GM12878 (cell line): ENCODE measurements at regions not wholly inside any gene's neighbourhood (a gene's known extent, or its start where the extent isn't known, plus 50 kb on each side); places are given as distances from the start of the nearest gene placed in this dataset.

Experiments used
- BHLHE40 ChIP-seq, 2 experiments: fragments of 450-650 bp in 1 of 2; IDR thresholded peaks; 2 replicates each; pipeline ENCODE4 v1.6.1; 2011 to 2017; ENCODE audit warnings: low read depth in 2 of 2, borderline replicate concordance in 1 of 2, improper control_type of control experiment in 1 of 2, low read length in 1 of 2, mild to moderate bottlenecking in 1 of 2
- CEBPB ChIP-seq, 2 experiments: fragments of 150-350 bp in 1 of 2; IDR thresholded peaks; 2 replicates each; pipeline ENCODE4 v1.6.1; 2012 to 2014; ENCODE audit warnings: low read depth in 2 of 2, low read length in 2 of 2, borderline replicate concordance in 1 of 2, inconsistent platforms in 1 of 2
- CTCF ChIP-seq, 3 experiments: IDR thresholded peaks in 2 of 3; conservative IDR thresholded peaks in 1 of 3; 2 replicates each; pipeline ENCODE4 v1.5.1; 2011; ENCODE audit warnings: low read depth in 3 of 3, low read length in 3 of 3, mild to moderate bottlenecking in 3 of 3, control low read depth in 2 of 3, moderate library complexity in 2 of 3, inconsistent platforms in 1 of 3, mixed read lengths in 1 of 3; ENCODE audit not compliant: control insufficient read depth in 2 of 3, insufficient read depth in 1 of 3; ENCODE audit errors: extremely low read depth in 1 of 3
- ESRRA ChIP-seq: IDR thresholded peaks from 2 replicates; pipeline ENCODE4 v1.6.1; 2012; ENCODE audit warnings: mild to moderate bottlenecking, low read length, improper control_type of control experiment
- EZH2 ChIP-seq: IDR thresholded peaks from 2 replicates; pipeline ENCODE4 v1.6.1; 2012; ENCODE audit warnings: low read depth, mild to moderate bottlenecking, control low read depth, inconsistent platforms, low read length, borderline replicate concordance; ENCODE audit not compliant: control insufficient read depth
- HCFC1 ChIP-seq: fragments of 150-350 bp; IDR thresholded peaks from 2 replicates; pipeline ENCODE4 v1.6.1; 2014; ENCODE audit warnings: low read length
- HDGF ChIP-seq: fragments of 450-650 bp; IDR thresholded peaks from 2 replicates; pipeline ENCODE4 v1.6.1; 2016; ENCODE audit warnings: antibody characterized with exemption
- NFYA ChIP-seq: IDR thresholded peaks from 2 replicates; pipeline ENCODE4 v1.6.1; 2011; ENCODE audit warnings: low read depth, mild to moderate bottlenecking, low read length, improper control_type of control experiment, borderline replicate concordance
- PBX3 ChIP-seq: IDR thresholded peaks from 2 replicates; pipeline ENCODE4 v1.6.1; 2011; ENCODE audit warnings: mild to moderate bottlenecking, low read depth, low read length, moderate library complexity; ENCODE audit not compliant: insufficient replicate concordance
- POLR2AphosphoS5 ChIP-seq: IDR thresholded peaks from 2 replicates; pipeline ENCODE4 v1.6.1; 2011; ENCODE audit warnings: mild to moderate bottlenecking, low read length, inconsistent platforms
- PRDM15 ChIP-seq: fragments of 450-650 bp; formaldehyde crosslinking; IDR thresholded peaks from 2 replicates; pipeline ENCODE4 v1.4.0; 2020; ENCODE audit warnings: mild to moderate bottlenecking, moderate library complexity
- RAD21 ChIP-seq: IDR thresholded peaks from 2 replicates; pipeline ENCODE4 v1.6.1; 2011; ENCODE audit warnings: mild to moderate bottlenecking, low read depth, low read length, moderate library complexity; ENCODE audit not compliant: insufficient read depth
- USF1 ChIP-seq: IDR thresholded peaks from 2 replicates; pipeline ENCODE4 v1.6.1; 2011; ENCODE audit warnings: borderline replicate concordance, low read depth, mild to moderate bottlenecking, moderate library complexity, mixed read lengths, low read length; ENCODE audit not compliant: insufficient read depth; ENCODE audit errors: extremely low read length
- ZZZ3 ChIP-seq: IDR thresholded peaks from 2 replicates; pipeline ENCODE4 v1.6.1; 2011; ENCODE audit warnings: low read depth; ENCODE audit not compliant: control insufficient read depth, insufficient read length

GRCh38 chr22:27127911-27128310 lies 470.5 kb downstream of the MIAT start:
- TF ChIP-seq POLR2AphosphoS5 (no peak), EZH2 (no peak), HDGF (no peak), CTCF (IDR thresholded peaks at IDR 0.05 in 2 of 3, conservative IDR thresholded peaks at IDR 0.05 in 1 of 3; ENCODE audit: control insufficient read depth in 2 of 3, extremely low read depth in 1 of 3, insufficient read depth in 1 of 3, low read depth in 3 of 3, low read length in 3 of 3) (no peak), PBX3 (no peak), RAD21 (no peak), ZZZ3 (no peak), HCFC1 (no peak), PRDM15 (CRISPR knock-in tag) (no peak), CEBPB (IDR thresholded peaks at IDR 0.05; ENCODE audit: borderline replicate concordance in 1 of 2, low read depth in 2 of 2, low read length in 2 of 2) (no peak), NFYA (no peak), USF1 (no peak), BHLHE40 (IDR thresholded peaks at IDR 0.05; ENCODE audit: borderline replicate concordance in 1 of 2, low read depth in 2 of 2, low read length in 1 of 2) (no peak), ESRRA (no peak)
